Chondrocyte (in vitro differentiated cells): ENCODE measurements at regions not wholly inside any gene's neighbourhood (a gene's known extent, or its start where the extent isn't known, plus 50 kb on each side); places are given as distances from the start of the nearest gene placed in this dataset.
A peak's percentile ranks its signal among the peaks of the same experiment; 100 is the strongest.

Experiments
- DNase-seq: peaks from one replicate; pipeline ENCODE4 v3.0.0; 2021; ENCODE audit warnings: mixed read lengths, low spot score
- H3K27ac Mint-ChIP-seq: one replicate; pipeline ENCODE4 v1.8.0; 2021; ENCODE audit warnings: mild to moderate bottlenecking, moderate library complexity, mixed read lengths; ENCODE audit not compliant: unreplicated experiment
- H3K27me3 Mint-ChIP-seq: 2 replicates; pipeline ENCODE4 v1.8.0; 2021; ENCODE audit warnings: low read depth, mixed read lengths
- H3K36me3 Mint-ChIP-seq: 2 replicates; pipeline ENCODE4 v1.8.0; 2021; ENCODE audit warnings: low read depth, mixed read lengths
- H3K4me1 Mint-ChIP-seq: 2 replicates; pipeline ENCODE4 v1.8.0; 2021; ENCODE audit warnings: low read depth, mild to moderate bottlenecking, mixed read lengths
- H3K4me3 Mint-ChIP-seq: one replicate; pipeline ENCODE4 v1.8.0; 2021; ENCODE audit warnings: mild to moderate bottlenecking, moderate library complexity, mixed read lengths; ENCODE audit not compliant: unreplicated experiment
- H3K9me3 Mint-ChIP-seq: 2 replicates; pipeline ENCODE4 v1.8.0; 2021; ENCODE audit warnings: low read depth, mixed read lengths
- TF ChIP-seq, protein P1 (sequence below): fragments of 200-600 bp; sonication (generic); IDR thresholded peaks from 2 replicates; pipeline ENCODE4 v1.5.0; 2021; ENCODE audit warnings: antibody characterized with exemption, mild to moderate bottlenecking, moderate library complexity

DNA sequence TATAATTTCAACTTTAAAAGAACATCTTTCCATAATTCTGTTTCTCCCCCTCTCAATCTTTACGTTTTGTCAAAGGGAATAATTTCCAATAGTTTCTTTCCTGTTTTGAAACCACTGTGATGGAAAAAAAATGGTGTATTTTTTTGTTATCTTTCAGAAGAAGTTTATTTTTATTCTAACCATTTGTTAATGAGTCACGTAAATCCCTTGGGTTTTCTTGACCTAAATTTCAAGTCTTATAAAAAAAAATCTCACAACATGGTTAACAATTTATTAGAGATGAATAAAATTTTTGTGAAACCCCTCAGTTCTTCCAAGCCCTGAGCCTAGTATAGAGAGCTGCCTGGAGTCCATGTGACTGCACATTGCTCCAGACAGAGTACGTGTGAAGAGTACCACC, 106.1 kb upstream of the FBXL17 start:
- TF ChIP-seq, protein P1, sequence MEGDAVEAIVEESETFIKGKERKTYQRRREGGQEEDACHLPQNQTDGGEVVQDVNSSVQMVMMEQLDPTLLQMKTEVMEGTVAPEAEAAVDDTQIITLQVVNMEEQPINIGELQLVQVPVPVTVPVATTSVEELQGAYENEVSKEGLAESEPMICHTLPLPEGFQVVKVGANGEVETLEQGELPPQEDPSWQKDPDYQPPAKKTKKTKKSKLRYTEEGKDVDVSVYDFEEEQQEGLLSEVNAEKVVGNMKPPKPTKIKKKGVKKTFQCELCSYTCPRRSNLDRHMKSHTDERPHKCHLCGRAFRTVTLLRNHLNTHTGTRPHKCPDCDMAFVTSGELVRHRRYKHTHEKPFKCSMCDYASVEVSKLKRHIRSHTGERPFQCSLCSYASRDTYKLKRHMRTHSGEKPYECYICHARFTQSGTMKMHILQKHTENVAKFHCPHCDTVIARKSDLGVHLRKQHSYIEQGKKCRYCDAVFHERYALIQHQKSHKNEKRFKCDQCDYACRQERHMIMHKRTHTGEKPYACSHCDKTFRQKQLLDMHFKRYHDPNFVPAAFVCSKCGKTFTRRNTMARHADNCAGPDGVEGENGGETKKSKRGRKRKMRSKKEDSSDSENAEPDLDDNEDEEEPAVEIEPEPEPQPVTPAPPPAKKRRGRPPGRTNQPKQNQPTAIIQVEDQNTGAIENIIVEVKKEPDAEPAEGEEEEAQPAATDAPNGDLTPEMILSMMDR, result no peak
- Mint-ChIP-seq H3K4me1 (peaks cover 5% of the 10 kb centered on the region), H3K9me3 (peaks cover 18% of the 10 kb centered on the region), H3K4me3 (no peak overlapping the region), H3K27me3 (peaks cover 9% of the 10 kb centered on the region), H3K36me3 (peaks cover 2% of the 10 kb centered on the region), H3K27ac (no peak overlapping the region)
- DNase-seq, result no peak

DNA sequence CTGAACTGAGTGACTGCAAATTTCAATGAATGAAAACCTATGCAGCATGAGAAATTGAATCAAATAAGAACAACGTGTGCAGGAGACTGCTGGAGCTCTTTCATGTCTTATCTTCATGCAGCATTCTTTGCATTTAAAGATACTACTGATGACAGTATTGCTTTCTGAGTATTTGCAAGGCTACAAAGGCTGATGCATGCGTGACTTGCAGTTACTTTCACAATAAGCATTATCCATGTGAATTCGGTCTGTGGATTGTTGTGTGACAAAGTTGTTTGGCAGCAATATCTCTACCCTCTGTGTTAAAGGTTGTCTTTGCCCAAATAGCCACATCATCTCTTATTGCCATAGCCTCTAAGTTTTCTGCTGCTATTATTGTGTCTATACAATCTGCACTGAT, 102.1 kb upstream of the FBXL17 start:
- DNase-seq, result no peak
- H3K9me3 Mint-ChIP-seq, result peaks cover 5% of the 10 kb centered on the region
- peaks cover 10% of the 10 kb centered on the region for H3K4me1 Mint-ChIP-seq
- no peak overlapping the region for H3K4me3 Mint-ChIP-seq
- TF ChIP-seq, protein P1, result no peak
- H3K27ac Mint-ChIP-seq, result no peak overlapping the region
- H3K36me3 Mint-ChIP-seq, result no peaks in the 10 kb centered on the region
- H3K27me3 Mint-ChIP-seq, result peaks cover 2% of the 10 kb centered on the region

DNA sequence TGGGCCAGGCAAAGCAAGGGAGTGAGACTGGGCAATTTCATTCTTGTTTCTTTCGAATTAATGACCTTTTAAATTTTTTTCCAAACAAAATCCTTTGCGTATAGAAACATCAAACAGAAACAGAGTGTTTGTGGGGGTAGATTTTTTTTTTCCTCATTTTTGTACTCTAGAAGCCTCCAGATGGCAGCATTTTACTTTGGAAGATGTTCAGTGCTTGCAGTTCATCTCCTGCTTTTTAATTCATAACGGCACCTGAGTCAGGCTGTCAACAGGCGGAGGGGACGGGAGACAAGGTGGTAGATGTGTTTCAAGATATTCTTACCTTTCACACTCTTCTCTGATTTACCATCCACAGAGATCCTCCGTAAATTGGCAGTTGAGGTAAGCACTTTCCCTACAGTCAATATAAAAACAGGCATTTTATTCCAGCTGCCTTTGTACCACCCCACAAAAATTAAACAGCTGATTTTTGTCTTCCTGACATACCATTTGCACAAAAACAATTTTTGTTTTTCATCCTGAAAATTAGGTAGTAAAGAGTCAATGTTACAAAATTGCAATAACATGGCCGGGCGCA, 99.5 kb upstream of the FBXL17 start:
- no peak overlapping the region for H3K4me3 Mint-ChIP-seq
- no peaks in the 10 kb centered on the region for H3K27me3 Mint-ChIP-seq
- H3K9me3 Mint-ChIP-seq, result no peaks in the 10 kb centered on the region
- no peak overlapping the region for H3K27ac Mint-ChIP-seq
- TF ChIP-seq, protein P1, result peak; percentile 83
- no peak for DNase-seq
- H3K4me1 Mint-ChIP-seq, result peaks cover 5% of the 10 kb centered on the region
- H3K36me3 Mint-ChIP-seq, result peaks cover 2% of the 10 kb centered on the region

DNA sequence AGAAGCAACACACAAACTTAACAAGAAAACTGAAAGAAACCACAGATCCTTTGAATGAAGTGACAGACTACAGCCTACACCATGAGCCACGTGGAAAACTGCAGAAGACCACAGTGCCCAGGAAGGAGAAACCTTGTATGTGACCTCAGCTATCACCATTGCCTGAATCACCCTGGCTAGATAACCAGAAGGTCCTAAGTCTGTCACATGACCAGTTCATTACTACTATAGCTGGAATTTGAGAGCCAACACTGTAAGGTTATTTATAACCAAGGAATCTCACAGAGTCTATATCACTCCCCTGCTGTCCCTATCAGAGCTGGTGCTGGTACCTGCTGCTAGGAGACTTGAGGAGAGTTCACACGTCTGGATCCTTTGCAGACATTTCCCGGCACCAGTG, 90.3 kb upstream of the FBXL17 start:
- no peak for DNase-seq
- H3K9me3 Mint-ChIP-seq, result peaks cover 9% of the 10 kb centered on the region
- H3K4me1 Mint-ChIP-seq, result peaks cover 3% of the 10 kb centered on the region
- no peaks in the 10 kb centered on the region for H3K36me3 Mint-ChIP-seq
- H3K27ac Mint-ChIP-seq, result no peak overlapping the region
- TF ChIP-seq, protein P1, result no peak
- peaks cover 3% of the 10 kb centered on the region for H3K27me3 Mint-ChIP-seq
- H3K4me3 Mint-ChIP-seq, result no peak overlapping the region

DNA sequence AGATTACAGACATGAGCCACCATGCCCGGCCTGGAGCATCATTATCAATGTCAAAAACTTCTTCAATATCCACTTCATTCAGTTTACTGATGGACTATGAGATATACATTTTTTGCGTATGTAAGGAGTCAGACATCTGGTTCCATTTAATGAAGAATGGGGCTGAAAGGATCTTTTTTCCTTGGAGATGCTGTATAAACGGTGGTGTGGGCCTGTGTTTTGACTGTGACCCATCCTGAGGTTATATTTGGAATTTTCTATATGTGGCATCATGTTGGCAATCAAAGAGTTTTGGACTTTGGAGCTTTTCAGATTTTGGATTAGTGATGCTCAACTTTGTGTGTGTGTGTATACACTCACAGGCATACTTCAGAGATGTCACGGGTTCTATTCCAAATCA, 85.7 kb upstream of the FBXL17 start:
- Mint-ChIP-seq H3K4me3 (no peak overlapping the region), H3K27me3 (no peaks in the 10 kb centered on the region), H3K4me1 (no peaks in the 10 kb centered on the region), H3K27ac (no peak overlapping the region), H3K9me3 (no peaks in the 10 kb centered on the region), H3K36me3 (no peaks in the 10 kb centered on the region)
- DNase-seq, result no peak
- TF ChIP-seq, protein P1, result no peak
